Pons (tissue), 1 donor: ENCODE measurements at regions not wholly inside any gene's neighbourhood (a gene's known extent, or its start where the extent isn't known, plus 50 kb on each side); places are given as distances from the start of the nearest gene placed in this dataset.

ENCODE experiments used
- DNase-seq: peaks from one replicate; pipeline ENCODE4 v3.0.0-alpha.2; 2016; ENCODE audit warnings: low spot score

DNA sequence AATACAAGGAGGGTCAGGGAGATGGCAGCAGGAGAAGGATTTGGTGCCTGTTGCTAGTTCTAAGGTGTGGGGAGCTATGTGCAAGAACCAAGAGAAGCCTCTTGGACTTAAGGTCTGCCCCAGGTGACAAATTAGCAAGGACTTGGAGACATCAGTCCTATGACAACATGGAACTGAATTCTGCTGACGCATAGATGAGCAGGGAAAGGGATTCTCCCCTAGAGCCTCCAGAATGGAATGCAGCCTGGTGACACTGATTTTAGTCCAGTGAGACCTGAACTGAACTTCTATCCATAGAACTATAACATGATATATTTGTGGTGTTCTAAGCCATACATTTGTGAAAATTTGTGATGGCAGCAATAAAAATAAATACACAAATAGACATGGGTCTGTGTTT lies 215.6 kb downstream of the ESM1 start:
- no peak for DNase-seq

DNA sequence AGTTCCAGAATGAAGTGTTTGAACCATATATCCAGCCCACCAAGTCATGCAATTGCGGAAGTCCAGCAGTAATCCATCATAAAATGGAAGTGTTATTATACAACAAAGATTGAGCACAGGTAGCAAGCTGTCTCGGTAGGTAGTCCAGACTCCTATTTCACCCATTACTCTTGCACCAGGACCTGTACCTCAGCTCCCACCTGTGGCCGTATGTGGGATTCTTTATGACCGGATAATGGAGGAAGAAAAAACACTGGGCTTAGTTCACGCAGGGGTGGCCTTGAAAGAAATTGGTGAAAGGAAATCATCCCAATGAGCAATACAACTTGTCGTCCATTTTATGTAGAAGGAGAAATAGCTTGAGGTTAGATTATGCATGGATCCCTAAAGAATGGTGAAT lies 216.3 kb downstream of the ESM1 start:
- no peak for DNase-seq

DNA sequence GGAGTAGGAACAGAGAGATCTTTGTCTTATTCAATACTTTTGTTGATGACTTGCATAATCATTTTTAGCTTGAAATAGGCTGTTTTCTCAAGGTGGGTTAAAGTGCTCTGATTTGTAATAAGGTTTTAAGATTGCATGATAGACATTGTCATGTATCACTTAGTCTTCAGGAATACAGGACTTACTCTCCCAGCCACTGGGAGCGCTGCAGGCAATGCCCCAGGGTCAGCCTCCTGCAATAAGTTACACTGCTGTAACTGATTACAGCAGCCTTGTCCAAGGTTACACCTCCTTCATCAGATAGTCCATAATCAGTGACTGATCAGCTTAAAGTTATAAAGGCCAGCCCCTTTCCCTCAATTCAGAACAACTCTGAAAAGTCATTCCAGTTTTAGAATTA lies 218.6 kb downstream of the ESM1 start:
- DNase-seq = no peak

DNA sequence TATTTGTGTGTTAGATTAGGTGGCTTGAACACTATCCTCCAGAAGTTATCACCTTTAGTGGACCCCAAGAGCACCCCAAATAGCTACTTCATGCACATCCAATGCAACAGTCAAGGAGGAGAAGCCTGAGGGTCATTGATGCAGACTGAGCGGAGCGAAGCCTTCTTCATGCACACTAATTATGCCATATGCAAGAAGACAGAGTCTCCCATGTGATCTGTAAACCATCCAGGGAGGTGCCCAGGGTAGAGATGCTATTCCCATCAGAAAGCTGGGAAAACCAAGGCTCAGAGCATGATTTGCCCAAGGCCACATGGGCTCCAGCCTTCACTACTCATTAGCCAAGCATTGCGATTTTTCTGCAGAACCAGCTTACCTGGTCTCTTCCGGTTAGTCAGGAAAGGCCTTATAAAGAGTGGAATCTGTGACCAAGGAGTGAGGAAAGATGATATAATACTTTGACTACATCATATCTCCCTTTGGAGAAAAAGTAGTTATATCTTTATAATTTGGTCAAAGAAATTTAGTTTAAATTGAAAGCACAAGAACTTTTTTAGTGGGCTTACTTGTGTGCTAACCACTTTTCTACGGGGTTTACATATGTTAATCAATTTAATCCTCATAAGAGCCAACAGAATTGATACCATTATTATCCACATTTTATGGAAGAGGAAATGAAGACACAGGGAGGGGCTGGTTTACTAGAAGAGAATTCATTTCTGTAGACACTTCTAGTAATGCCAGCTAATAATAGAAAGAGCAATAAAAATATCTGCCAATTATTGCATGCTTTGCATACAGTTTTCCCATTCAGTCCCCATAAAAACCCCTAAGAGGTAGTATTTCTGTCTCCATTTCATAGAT lies 220.0 kb downstream of the ESM1 start:
- no peak for DNase-seq

GRCh38 chr5:54764102-54765090 lies 221.0 kb downstream of the ESM1 start:
- DNase-seq = peak; percentile 24

- no peak for DNase-seq
Observed at GRCh38 chr5:54761213-54761701, 224.1 kb downstream of the ESM1 start.

- DNase-seq = no peak
Observed at GRCh38 chr5:54760182-54760935, 225.0 kb downstream of the ESM1 start.

GRCh38 chr5:54758038-54758437 lies 227.4 kb downstream of the ESM1 start:
- peak; percentile 39 for DNase-seq

GRCh38 chr5:54757541-54757940 lies 227.9 kb downstream of the ESM1 start:
- peak; percentile 63 for DNase-seq

DNA sequence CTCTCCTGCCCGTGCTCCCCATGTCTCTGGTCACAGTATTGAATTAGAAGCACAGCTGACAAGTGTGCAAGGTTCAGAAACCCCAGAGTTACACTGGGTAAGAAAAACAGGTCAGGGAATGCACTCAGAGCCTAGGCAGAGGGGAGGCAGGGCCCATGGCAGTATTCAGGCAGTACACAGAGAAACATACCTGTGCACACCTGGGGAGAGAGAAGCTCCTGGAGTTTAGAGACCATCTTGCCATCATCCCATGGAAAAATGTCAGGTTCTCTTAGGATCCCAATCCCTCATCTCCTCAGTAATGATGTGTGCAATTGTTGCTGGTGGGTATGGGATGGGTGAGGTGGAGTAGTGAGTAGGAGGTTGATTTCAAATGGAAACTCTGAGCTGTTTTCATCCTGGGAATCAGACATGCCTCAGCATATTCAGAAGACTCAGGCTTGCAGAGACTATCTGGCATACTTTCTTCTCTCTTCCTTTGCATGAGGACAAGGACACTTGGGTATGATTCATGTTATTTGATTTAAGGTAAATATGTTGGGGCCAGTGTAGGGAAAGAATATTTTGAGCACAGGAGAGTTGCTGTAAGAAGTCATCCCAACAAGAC lies 228.5 kb downstream of the ESM1 start:
- no peak for DNase-seq

- no peak for DNase-seq
Observed at GRCh38 chr5:54756301-54756700, 229.1 kb downstream of the ESM1 start.

DNA sequence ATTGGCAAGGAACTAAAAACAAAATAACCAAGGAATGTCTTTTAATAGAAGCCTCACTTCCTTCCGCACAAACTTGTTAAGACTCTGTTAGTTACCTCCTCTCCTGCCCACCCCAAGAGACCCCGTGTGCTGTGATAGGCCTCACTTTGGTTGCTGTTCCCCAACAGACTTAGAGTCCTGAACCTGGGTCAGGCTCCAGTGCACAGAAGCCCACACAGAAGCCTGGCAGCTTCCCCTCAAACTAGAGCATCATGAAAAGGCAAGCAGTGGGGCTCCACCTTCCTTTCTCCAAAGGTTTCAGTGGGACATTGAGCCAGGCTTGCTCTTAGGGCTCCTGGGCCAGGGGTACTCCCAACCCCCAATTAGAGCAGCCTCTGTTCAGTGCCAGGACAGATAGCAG lies 230.5 kb downstream of the ESM1 start:
- DNase-seq = no peak

DNA sequence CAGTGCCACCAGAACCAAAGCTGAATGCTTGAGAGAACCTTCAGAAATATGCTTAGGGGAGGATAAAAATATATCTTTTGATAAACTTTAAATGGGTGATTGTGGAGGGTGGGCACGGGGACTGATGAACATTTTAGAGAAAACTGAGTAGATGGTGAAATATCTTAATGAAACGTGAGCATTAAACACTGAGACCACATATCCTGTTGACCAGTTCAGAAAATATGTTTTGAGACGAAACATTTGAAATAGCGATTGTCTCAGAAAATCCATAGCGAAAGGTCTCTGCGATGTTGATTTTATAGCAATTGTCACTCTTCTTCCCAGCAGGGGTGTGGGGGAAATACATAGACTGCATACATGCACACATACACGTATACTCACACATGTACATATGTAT lies 231.0 kb downstream of the ESM1 start:
- DNase-seq = no peak

GRCh38 chr5:54753753-54754152 lies 231.6 kb downstream of the ESM1 start:
- DNase-seq = no peak

DNA sequence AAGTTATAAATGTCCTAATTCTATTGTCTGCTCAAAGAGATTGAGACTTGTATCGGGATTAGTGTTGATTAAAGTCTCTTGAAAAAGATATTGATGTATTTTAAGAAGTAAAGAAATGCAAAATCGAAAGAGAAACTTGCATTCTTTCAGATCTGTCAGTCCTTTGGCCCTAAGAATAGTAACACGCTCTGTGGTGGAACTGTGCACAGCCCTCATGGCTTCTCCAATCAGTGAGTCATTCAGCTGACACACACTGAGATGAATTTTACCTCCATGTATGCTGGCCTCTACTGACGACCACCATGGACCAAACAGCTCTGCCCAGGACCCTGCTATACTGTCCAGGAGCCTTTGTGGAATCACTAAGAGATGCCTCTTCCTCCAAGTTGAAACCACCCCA lies 232.4 kb downstream of the ESM1 start:
- DNase-seq = no peak

DNA sequence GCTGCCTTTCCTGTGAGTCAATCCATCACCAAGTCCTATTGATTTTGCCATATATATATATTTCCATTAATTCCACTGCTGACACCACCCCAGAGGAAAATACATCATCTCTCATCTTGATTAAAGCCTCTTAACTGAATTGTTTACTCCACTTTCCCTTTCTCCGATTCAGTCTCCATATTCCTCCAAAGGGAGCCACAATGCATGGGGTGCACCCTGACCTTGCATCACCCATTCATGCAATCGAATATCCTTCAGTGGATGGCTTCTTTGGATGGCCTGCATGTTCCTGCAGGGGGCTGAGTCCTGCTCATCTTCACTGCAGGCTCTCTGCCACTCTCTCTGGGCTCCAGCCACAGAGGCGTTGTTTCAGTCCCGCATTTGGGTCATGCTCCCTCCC lies 231.0 kb downstream of the SNX18 start:
- no peak for DNase-seq

DNA sequence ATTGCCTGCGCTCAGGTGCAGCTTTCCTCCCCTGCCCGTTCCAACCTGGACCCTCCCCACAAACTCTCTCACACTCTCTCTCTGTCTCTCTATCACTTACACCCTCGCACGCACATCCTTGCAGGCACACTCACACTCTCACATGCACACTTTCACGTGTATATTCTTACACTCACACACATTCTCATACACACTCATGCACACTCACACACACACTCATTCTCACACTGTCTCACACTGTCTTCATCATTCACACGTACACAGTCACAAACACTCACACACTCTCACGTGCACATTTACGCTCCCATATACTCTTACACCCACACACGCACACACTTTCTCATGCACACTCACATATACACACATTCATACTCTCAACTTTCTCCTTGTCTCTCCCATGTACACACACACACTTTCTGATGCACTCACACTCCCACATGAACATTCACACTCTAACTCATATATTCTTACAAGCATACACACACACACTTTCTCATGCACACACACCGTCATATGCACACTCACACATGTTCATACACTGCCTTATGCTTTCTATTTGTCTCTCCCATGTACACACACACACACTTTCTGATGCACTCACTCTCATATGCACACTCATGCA lies 229.3 kb downstream of the SNX18 start:
- no peak for DNase-seq

GRCh38 chr5:54746346-54746745 lies 228.8 kb downstream of the SNX18 start:
- DNase-seq = no peak

- DNase-seq = no peak
Observed at GRCh38 chr5:54745599-54745998, 228.0 kb downstream of the SNX18 start.

DNA sequence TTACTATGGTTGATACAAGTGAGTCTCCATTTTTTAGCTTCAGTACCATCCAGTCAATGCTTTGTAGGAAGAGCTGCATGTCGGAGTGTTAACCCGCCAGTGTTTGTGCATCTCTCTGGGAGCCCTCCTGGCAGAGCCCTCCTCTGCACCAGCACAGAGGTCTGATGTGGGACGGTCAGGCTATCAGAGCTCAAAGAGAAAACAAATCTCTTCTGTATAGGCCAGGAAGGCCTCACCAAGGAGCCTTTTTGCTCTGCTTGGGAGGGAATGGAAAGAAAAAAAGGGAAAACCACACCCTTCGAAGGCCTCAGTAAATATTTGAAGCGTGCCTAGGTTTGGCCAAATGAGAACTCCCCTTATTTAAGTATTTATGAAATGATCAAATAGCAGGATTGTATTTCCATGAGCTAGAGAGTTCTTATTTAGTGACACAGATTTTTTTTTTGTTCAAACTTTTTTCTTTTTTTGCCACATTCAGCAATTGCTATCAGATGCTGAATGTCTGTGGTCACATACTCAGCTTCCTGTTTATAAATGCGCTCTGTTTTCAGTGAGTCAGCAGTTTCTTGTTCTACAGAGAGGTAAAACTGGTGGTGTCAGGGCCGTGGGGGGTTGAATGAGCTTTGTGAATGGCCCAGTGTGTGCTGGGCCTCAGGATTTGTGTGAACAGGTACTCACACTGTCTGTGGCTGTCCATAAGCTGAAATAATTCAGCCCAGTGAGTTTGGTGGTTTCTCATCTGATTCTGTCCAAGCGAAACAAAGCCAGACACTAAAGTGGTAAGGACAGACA lies 226.6 kb downstream of the SNX18 start:
- peak; percentile 78 for DNase-seq
